ENCODE measurements at regions not wholly inside any gene's neighbourhood (a gene's known extent, or its start where the extent isn't known, plus 50 kb on each side); places are given as distances from the start of the nearest gene placed in this dataset.

GRCh38 chr4:185879666-185880312 lies 67.8 kb upstream of the SORBS2 start:
- Histone ChIP-seq H3K4me1 (ENCODE audit: insufficient read depth, low read length) (peaks cover 6% of the 10 kb centered on the region; the same call in 1 of the 2 replicates), H3K9ac (ENCODE audit: low read depth, low read length) (no peak overlapping the region), H3K27ac (ENCODE audit: low read length) (no peak overlapping the region), H3K27me3 (ENCODE audit: insufficient read depth, low read length) (no peaks in the 10 kb centered on the region), H3K36me3 (ENCODE audit: insufficient read depth, low read depth, low read length) (no peaks in the 10 kb centered on the region), H3K9me3 (ENCODE audit: insufficient read depth, low read depth, low read length) (peaks cover 6% of the 10 kb centered on the region; the same call in 1 of the 2 replicates), H3K4me3 (ENCODE audit: low read length) (no peak overlapping the region)

DNA sequence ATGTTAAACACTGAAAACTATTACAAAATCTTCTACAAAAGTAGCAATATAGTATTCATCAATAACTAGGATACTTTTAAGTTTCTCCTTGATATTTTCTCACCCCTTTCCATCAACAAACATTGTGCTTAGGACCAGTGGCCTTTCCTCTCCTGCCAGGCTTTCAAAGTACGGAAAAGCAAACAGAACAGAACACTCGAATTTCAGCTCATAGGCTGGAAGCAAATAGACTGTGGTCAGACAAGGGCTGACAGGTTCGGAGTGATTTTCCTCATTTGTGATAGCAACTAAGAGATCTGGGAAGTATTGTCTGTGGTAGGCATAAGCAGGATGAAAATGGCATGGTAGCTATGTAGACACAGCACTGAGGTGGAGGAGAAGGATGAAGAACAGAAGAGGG lies 68.6 kb upstream of the SORBS2 start:
- H3K36me3 ChIP-seq (ENCODE audit: insufficient read depth, low read depth, low read length) = no peaks in the 10 kb centered on the region
- H3K4me1 ChIP-seq (ENCODE audit: insufficient read depth, low read length) = peaks cover 6% of the 10 kb centered on the region; the same call in 1 of the 2 replicates
- peaks cover 6% of the 10 kb centered on the region; the same call in 1 of the 2 replicates for H3K9me3 ChIP-seq (ENCODE audit: insufficient read depth, low read depth, low read length)
- no peak overlapping the region for H3K9ac ChIP-seq (ENCODE audit: low read depth, low read length)
- no peak overlapping the region for H3K27ac ChIP-seq (ENCODE audit: low read length)
- H3K27me3 ChIP-seq (ENCODE audit: insufficient read depth, low read length) = no peaks in the 10 kb centered on the region
- H3K4me3 ChIP-seq (ENCODE audit: low read length) = no peak overlapping the region

- no peak overlapping the region for H3K4me3 ChIP-seq (ENCODE audit: low read length)
- H3K9me3 ChIP-seq (ENCODE audit: insufficient read depth, low read depth, low read length) = peaks cover 6% of the 10 kb centered on the region; the same call in 1 of the 2 replicates
- no peaks in the 10 kb centered on the region for H3K27me3 ChIP-seq (ENCODE audit: insufficient read depth, low read length)
- H3K9ac ChIP-seq (ENCODE audit: low read depth, low read length) = no peak overlapping the region
- no peaks in the 10 kb centered on the region for H3K36me3 ChIP-seq (ENCODE audit: insufficient read depth, low read depth, low read length)
- no peak overlapping the region for H3K27ac ChIP-seq (ENCODE audit: low read length)
- peaks cover 6% of the 10 kb centered on the region; the same call in 1 of the 2 replicates for H3K4me1 ChIP-seq (ENCODE audit: insufficient read depth, low read length)
Observed at GRCh38 chr4:185881430-185881829, 69.4 kb upstream of the SORBS2 start.

DNA sequence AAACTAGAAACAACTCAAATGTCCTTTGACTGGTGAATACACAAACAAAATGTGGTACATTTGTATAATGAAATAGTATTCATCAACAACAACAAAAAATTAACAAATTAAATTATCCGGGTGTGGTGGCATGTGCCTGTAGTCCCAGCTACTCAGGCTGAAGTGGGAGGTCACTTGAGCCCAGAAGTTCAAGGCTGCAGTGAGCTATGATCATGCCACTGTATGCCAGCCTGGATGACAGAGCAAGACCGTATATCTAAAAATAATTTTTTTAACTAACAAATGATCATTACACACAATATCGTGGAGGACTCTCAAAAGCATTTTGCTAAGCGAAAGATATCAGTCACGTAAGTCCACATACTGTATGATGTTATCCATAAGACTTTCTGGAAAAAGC lies 71.6 kb upstream of the SORBS2 start:
- Histone ChIP-seq H3K9me3 (ENCODE audit: insufficient read depth, low read depth, low read length) (peaks cover 12% of the 10 kb centered on the region), H3K4me3 (ENCODE audit: low read length) (no peak overlapping the region), H3K36me3 (ENCODE audit: insufficient read depth, low read depth, low read length) (no peaks in the 10 kb centered on the region), H3K27me3 (ENCODE audit: insufficient read depth, low read length) (no peaks in the 10 kb centered on the region), H3K27ac (ENCODE audit: low read length) (no peak overlapping the region), H3K4me1 (ENCODE audit: insufficient read depth, low read length) (peaks cover 6% of the 10 kb centered on the region; the same call in 1 of the 2 replicates), H3K9ac (ENCODE audit: low read depth, low read length) (no peak overlapping the region)

DNA sequence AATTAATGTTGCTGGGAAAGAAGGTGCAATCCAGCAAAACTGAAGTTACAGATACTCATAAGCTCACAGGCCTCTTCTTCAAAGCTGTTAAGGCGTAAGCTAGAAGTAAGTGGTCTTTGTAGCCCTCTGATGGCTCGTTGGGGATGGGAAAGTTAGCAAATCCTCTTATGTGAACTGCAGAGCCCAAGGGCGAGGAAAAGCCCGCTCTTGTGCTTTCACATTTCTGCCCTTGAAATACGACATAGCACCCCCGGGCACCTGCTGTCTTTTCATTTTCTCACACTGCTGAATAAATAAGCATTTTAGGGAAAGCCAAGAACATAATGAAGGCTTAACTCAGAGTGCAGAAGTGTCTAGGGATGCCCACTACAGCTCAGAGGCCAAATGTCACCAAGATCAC lies 73.1 kb upstream of the SORBS2 start:
- Histone ChIP-seq H3K4me3 (ENCODE audit: low read length) (no peak overlapping the region), H3K27ac (ENCODE audit: low read length) (no peak overlapping the region), H3K4me1 (ENCODE audit: insufficient read depth, low read length) (peaks cover 6% of the 10 kb centered on the region; the same call in 1 of the 2 replicates), H3K9ac (ENCODE audit: low read depth, low read length) (no peak overlapping the region), H3K9me3 (ENCODE audit: insufficient read depth, low read depth, low read length) (peaks cover 13% of the 10 kb centered on the region), H3K36me3 (ENCODE audit: insufficient read depth, low read depth, low read length) (no peaks in the 10 kb centered on the region), H3K27me3 (ENCODE audit: insufficient read depth, low read length) (no peaks in the 10 kb centered on the region)

DNA sequence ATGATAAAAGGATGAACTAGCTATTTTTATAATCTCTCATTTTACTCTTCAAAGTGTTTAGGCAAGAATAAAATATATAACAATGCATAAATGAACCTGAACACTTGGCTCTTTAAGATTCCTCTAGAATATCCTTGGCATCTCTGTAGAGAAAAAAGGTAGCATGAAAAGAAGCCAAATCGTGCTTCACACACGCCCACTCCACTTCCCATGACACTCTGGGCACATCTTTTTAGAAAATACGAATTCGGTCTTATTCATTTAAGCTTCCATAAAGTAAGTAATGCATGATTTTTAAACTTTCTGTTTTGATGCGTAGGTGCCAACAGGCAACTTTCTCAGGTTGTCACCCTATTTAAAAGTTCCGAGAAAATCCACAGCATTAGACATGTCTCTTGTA lies 73.6 kb upstream of the SORBS2 start:
- H3K27me3 ChIP-seq (ENCODE audit: insufficient read depth, low read length) = no peaks in the 10 kb centered on the region
- no peak overlapping the region for H3K9ac ChIP-seq (ENCODE audit: low read depth, low read length)
- H3K36me3 ChIP-seq (ENCODE audit: insufficient read depth, low read depth, low read length) = no peaks in the 10 kb centered on the region
- H3K9me3 ChIP-seq (ENCODE audit: insufficient read depth, low read depth, low read length) = peaks cover 13% of the 10 kb centered on the region
- peaks cover 6% of the 10 kb centered on the region; the same call in 1 of the 2 replicates for H3K4me1 ChIP-seq (ENCODE audit: insufficient read depth, low read length)
- no peak overlapping the region for H3K4me3 ChIP-seq (ENCODE audit: low read length)
- H3K27ac ChIP-seq (ENCODE audit: low read length) = no peak overlapping the region

GRCh38 chr4:185886832-185887524 lies 75.0 kb upstream of the SORBS2 start:
- H3K36me3 ChIP-seq (ENCODE audit: insufficient read depth, low read depth, low read length) = no peaks in the 10 kb centered on the region
- H3K9ac ChIP-seq (ENCODE audit: low read depth, low read length) = no peak overlapping the region
- no peak overlapping the region for H3K4me3 ChIP-seq (ENCODE audit: low read length)
- H3K4me1 ChIP-seq (ENCODE audit: insufficient read depth, low read length) = no peaks in the 10 kb centered on the region
- H3K9me3 ChIP-seq (ENCODE audit: insufficient read depth, low read depth, low read length) = peaks cover 13% of the 10 kb centered on the region
- no peak overlapping the region for H3K27ac ChIP-seq (ENCODE audit: low read length)
- no peaks in the 10 kb centered on the region for H3K27me3 ChIP-seq (ENCODE audit: insufficient read depth, low read length)

- peaks cover 16% of the 10 kb centered on the region for H3K9me3 ChIP-seq (ENCODE audit: insufficient read depth, low read depth, low read length)
- H3K27me3 ChIP-seq (ENCODE audit: insufficient read depth, low read length) = no peaks in the 10 kb centered on the region
- no peak overlapping the region for H3K9ac ChIP-seq (ENCODE audit: low read depth, low read length)
- H3K36me3 ChIP-seq (ENCODE audit: insufficient read depth, low read depth, low read length) = no peaks in the 10 kb centered on the region
- no peak overlapping the region for H3K4me3 ChIP-seq (ENCODE audit: low read length)
- H3K27ac ChIP-seq (ENCODE audit: low read length) = no peak overlapping the region
- H3K4me1 ChIP-seq (ENCODE audit: insufficient read depth, low read length) = no peaks in the 10 kb centered on the region
Observed at GRCh38 chr4:185888676-185889075, 76.7 kb upstream of the SORBS2 start.

GRCh38 chr4:185889585-185889984 lies 77.6 kb upstream of the SORBS2 start:
- Histone ChIP-seq H3K27ac (ENCODE audit: low read length) (no peak overlapping the region), H3K4me3 (ENCODE audit: low read length) (no peak overlapping the region), H3K36me3 (ENCODE audit: insufficient read depth, low read depth, low read length) (no peaks in the 10 kb centered on the region), H3K9me3 (ENCODE audit: insufficient read depth, low read depth, low read length) (peaks cover 18% of the 10 kb centered on the region), H3K27me3 (ENCODE audit: insufficient read depth, low read length) (no peaks in the 10 kb centered on the region), H3K4me1 (ENCODE audit: insufficient read depth, low read length) (no peaks in the 10 kb centered on the region), H3K9ac (ENCODE audit: low read depth, low read length) (no peak overlapping the region)

- H3K9ac ChIP-seq (ENCODE audit: low read depth, low read length) = no peak overlapping the region
- no peaks in the 10 kb centered on the region for H3K4me1 ChIP-seq (ENCODE audit: insufficient read depth, low read length)
- no peak overlapping the region for H3K4me3 ChIP-seq (ENCODE audit: low read length)
- peaks cover 18% of the 10 kb centered on the region for H3K9me3 ChIP-seq (ENCODE audit: insufficient read depth, low read depth, low read length)
- H3K27ac ChIP-seq (ENCODE audit: low read length) = no peak overlapping the region
- no peaks in the 10 kb centered on the region for H3K36me3 ChIP-seq (ENCODE audit: insufficient read depth, low read depth, low read length)
- H3K27me3 ChIP-seq (ENCODE audit: insufficient read depth, low read length) = no peaks in the 10 kb centered on the region
Observed at GRCh38 chr4:185890196-185890595, 78.2 kb upstream of the SORBS2 start.

DNA sequence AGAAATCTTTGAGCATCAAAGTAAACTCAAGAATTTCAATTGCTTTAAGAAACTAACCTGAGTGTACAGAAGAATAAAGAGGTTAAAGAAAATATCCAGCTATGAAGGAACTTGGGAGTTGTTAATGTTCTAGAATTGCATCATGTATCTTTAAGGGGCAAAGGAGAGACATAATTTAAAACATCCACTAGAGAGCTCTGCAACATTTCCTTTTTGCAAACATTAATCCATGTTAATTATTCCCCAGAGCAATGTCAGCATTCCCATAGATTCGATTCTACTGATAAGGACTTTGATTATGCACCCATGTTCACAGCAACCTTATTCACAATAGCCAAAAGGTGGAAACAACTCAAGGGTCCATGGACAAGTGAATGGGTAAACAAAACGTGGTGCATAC lies 80.2 kb upstream of the SORBS2 start:
- Histone ChIP-seq H3K4me3 (ENCODE audit: low read length) (no peak overlapping the region), H3K36me3 (ENCODE audit: insufficient read depth, low read depth, low read length) (no peaks in the 10 kb centered on the region), H3K27me3 (ENCODE audit: insufficient read depth, low read length) (no peaks in the 10 kb centered on the region), H3K4me1 (ENCODE audit: insufficient read depth, low read length) (no peaks in the 10 kb centered on the region), H3K27ac (ENCODE audit: low read length) (no peak overlapping the region), H3K9me3 (ENCODE audit: insufficient read depth, low read depth, low read length) (peaks cover 18% of the 10 kb centered on the region), H3K9ac (ENCODE audit: low read depth, low read length) (no peak overlapping the region)

DNA sequence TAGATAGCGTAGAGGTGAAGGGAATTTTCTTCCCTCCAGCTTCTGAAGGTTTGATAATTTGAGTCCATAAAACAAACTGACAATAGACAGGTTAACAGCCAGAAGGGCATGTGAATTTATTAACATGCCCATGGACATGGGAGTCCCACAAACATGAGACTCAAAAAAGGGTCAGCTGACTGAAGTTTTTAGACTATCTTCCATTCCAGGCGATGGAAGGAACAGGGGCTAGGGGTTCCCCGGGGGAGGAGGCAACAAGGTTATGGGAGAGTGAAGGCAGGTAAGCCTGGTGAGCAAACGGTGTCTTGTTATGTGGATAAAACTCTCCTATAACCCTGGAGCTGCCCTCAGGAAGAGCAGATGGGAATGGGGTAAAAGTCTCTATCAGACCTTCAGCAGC lies 81.5 kb upstream of the SORBS2 start:
- Histone ChIP-seq H3K9me3 (ENCODE audit: insufficient read depth, low read depth, low read length) (peaks cover 13% of the 10 kb centered on the region), H3K27ac (ENCODE audit: low read length) (no peak overlapping the region), H3K36me3 (ENCODE audit: insufficient read depth, low read depth, low read length) (no peaks in the 10 kb centered on the region), H3K9ac (ENCODE audit: low read depth, low read length) (no peak overlapping the region), H3K4me1 (ENCODE audit: insufficient read depth, low read length) (no peaks in the 10 kb centered on the region), H3K27me3 (ENCODE audit: insufficient read depth, low read length) (no peaks in the 10 kb centered on the region), H3K4me3 (ENCODE audit: low read length) (no peak overlapping the region)

Data from iPS-20b (cell line).